ENCODE measurements at regions not wholly inside any gene's neighbourhood (a gene's known extent, or its start where the extent isn't known, plus 50 kb on each side); places are given as distances from the start of the nearest gene placed in this dataset.

GRCh38 chr7:131234719-131235488 is 92.8 kb upstream of the MKLN1 start:
- Histone ChIP-seq H3K36me3 (replicated peaks in 1 of 2; ENCODE audit: control extremely low read depth in 1 of 2, control insufficient read depth in 1 of 2, extremely low read depth in 1 of 2, insufficient read depth in 2 of 2, low read length in 1 of 2) (no peaks in the 10 kb centered on the region), H3K27ac (ENCODE audit: low read length in 2 of 2) (no peak overlapping the region), H3K27me3 (replicated peaks in 1 of 4; ENCODE audit: control extremely low read depth in 1 of 4, control insufficient read depth in 3 of 4, insufficient read depth in 4 of 4, low read length in 3 of 4) (no peaks in the 10 kb centered on the region), H2AFZ (ENCODE audit: insufficient read depth, low read depth, low read length, poor library complexity, severe bottlenecking) (no peak overlapping the region), H3K79me2 (ENCODE audit: control insufficient read depth, insufficient read depth, low read length) (no peaks in the 10 kb centered on the region), H3K9ac (ENCODE audit: low read length) (no peak overlapping the region), H3K4me3 (ENCODE audit: control extremely low read depth in 1 of 5, extremely low read depth in 1 of 5, insufficient read depth in 1 of 5, low read depth in 2 of 5, low read length in 4 of 5) (no peak overlapping the region), H3K4me2 (replicated peaks; ENCODE audit: low read depth, low read length, poor library complexity, severe bottlenecking) (no peak overlapping the region), H3K4me1 (ENCODE audit: control insufficient read depth in 2 of 2, insufficient read depth in 2 of 2, low read length in 2 of 2) (peaks cover 6 to 11% of the 10 kb centered on the region in 2 donors), H4K20me1 (ENCODE audit: control insufficient read depth, insufficient read depth, low read length, poor library complexity, severe bottlenecking) (no peaks in the 10 kb centered on the region), H3K9me3 (ENCODE audit: control extremely low read depth in 1 of 3, control insufficient read depth in 2 of 3, insufficient read depth in 1 of 3, low read length in 2 of 3) (no peaks in the 10 kb centered on the region)
- CTCF ChIA-PET, result no interaction called here
- no peak for ATAC-seq (ENCODE audit: low read depth)
- Mint-ChIP-seq H3K4me1 (peaks cover 22% of the 10 kb centered on the region), H3K9me3 (ENCODE audit: insufficient read depth) (no peaks in the 10 kb centered on the region), H3K27ac (peak overlapping the region; percentile 43), H3K27me3 (no peaks in the 10 kb centered on the region), H3K4me3 (no peak overlapping the region)
- POLR2A ChIA-PET, result interaction anchor here (0.6 kb wide), 1 partner anchor 104 kb away, joined by 6 read pairs; no protein-coding TSS in a partner anchor
- TF ChIP-seq EZH2 (IDR thresholded peaks at IDR 0.05; ENCODE audit: borderline replicate concordance, insufficient read depth, low read depth, low read length, poor library complexity, severe bottlenecking) (no peak), CTCF (IDR thresholded peaks at IDR 0.05) (no peak)
- intact Hi-C loops (cut with micrococcal nuclease), result no loop called here
- DNase-seq, result no peak
- 88% methylated on average over 5 of the region's 8 CpGs for WGBS (ENCODE audit: insufficient coverage)

Data from B cell (primary cell).